ENCODE measurements at regions not wholly inside any gene's neighbourhood (a gene's known extent, or its start where the extent isn't known, plus 50 kb on each side); places are given as distances from the start of the nearest gene placed in this dataset.

DNA sequence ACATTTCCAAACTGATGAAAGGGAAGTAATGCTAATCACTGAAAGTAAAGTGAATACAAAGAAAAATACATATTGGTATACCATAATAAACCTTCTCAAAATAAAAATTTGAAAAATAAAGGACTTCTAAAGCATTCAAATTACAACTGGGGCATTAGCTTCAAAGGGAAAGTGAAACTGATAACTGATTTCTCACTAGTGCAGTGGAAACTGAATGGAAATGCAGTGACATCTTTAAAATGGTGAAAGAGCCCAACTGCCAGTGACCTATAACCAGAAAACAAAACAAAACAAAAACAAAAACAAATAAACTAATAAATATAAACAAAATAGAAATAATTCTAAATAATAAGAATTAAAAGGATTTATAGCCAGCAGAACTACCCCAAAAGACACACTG, 297.5 kb upstream of the GRIN3A start:
- Histone ChIP-seq H3K27ac (ENCODE audit: low read length, poor library complexity, severe bottlenecking) (no peak overlapping the region), H4K91ac (ENCODE audit: low read length) (no peak overlapping the region), H3K9ac (ENCODE audit: low read length) (no peak overlapping the region), H3K14ac (ENCODE audit: low read length in 2 of 2) (no peak overlapping the region), H2BK15ac (ENCODE audit: low read depth, poor library complexity, severe bottlenecking) (no peak overlapping the region), H3K4me2 (ENCODE audit: low read length, poor library complexity, severe bottlenecking) (no peak overlapping the region), H2BK12ac (ENCODE audit: low read length in 2 of 2) (no peak overlapping the region), H3K36me3 (ENCODE audit: control insufficient read depth in 1 of 2, insufficient read depth in 2 of 2, low read depth in 1 of 2, low read length in 2 of 2) (no peaks in the 10 kb centered on the region), H3K4ac (ENCODE audit: low read depth in 1 of 2, low read length in 2 of 2) (no peak overlapping the region), H2BK120ac (ENCODE audit: low read depth, low read length) (no peak overlapping the region), H3K23ac (ENCODE audit: low read length in 2 of 2) (no peak overlapping the region), H2AFZ (ENCODE audit: low read depth, low read length) (no peak overlapping the region), H4K8ac (ENCODE audit: low read length) (no peak overlapping the region), H3K79me1 (replicated peaks; ENCODE audit: low read length, poor library complexity, severe bottlenecking) (no peaks in the 10 kb centered on the region), H2AK5ac (ENCODE audit: low read length, severe bottlenecking) (no peak overlapping the region), H3K27me3 (ENCODE audit: control insufficient read depth in 1 of 2, insufficient read depth in 1 of 2, low read length in 2 of 2) (no peaks in the 10 kb centered on the region), H3K4me3 (ENCODE audit: insufficient read depth in 1 of 2, low read depth in 1 of 2, low read length in 2 of 2) (no peak overlapping the region), H2BK5ac (ENCODE audit: low read depth, low read length, poor library complexity, severe bottlenecking) (no peak overlapping the region), H3K18ac (ENCODE audit: low read depth in 1 of 2, low read length in 2 of 2) (no peak overlapping the region), H3K4me1 (ENCODE audit: control insufficient read depth, insufficient read depth, low read depth, low read length) (no peaks in the 10 kb centered on the region), H3K9me3 (ENCODE audit: control insufficient read depth, low read length) (no peaks in the 10 kb centered on the region)
- no peak for DNase-seq

DNA sequence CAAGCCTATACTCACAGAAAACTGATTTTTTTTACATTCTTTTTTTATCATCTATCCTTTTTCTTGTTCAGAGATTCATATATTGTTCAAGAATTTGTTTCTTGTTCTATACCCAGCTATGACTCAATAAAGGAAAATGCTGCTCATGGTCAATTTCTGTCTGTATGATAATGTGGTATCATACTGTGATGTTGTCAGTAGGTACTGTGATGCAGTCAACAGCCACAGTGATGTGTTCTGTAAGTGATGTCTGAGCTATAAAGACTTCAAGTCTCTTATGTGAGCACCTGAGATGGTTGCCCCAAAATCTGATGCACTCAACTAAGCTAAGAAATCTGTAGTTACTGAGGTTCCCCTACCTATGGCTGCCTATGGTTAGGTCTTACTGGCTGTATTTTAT, 294.2 kb upstream of the GRIN3A start:
- Histone ChIP-seq H4K91ac (ENCODE audit: low read length) (no peak overlapping the region), H3K4me3 (ENCODE audit: insufficient read depth in 1 of 2, low read depth in 1 of 2, low read length in 2 of 2) (no peak overlapping the region), H3K4me1 (ENCODE audit: control insufficient read depth, insufficient read depth, low read depth, low read length) (no peaks in the 10 kb centered on the region), H3K4me2 (ENCODE audit: low read length, poor library complexity, severe bottlenecking) (no peak overlapping the region), H3K79me1 (replicated peaks; ENCODE audit: low read length, poor library complexity, severe bottlenecking) (no peaks in the 10 kb centered on the region), H4K8ac (ENCODE audit: low read length) (no peak overlapping the region), H3K18ac (ENCODE audit: low read depth in 1 of 2, low read length in 2 of 2) (no peak overlapping the region), H3K9me3 (ENCODE audit: control insufficient read depth, low read length) (no peaks in the 10 kb centered on the region), H2AK5ac (ENCODE audit: low read length, severe bottlenecking) (no peak overlapping the region), H3K27me3 (ENCODE audit: control insufficient read depth in 1 of 2, insufficient read depth in 1 of 2, low read length in 2 of 2) (no peaks in the 10 kb centered on the region), H2BK12ac (ENCODE audit: low read length in 2 of 2) (no peak overlapping the region), H3K27ac (ENCODE audit: low read length, poor library complexity, severe bottlenecking) (no peak overlapping the region), H3K23ac (ENCODE audit: low read length in 2 of 2) (no peak overlapping the region), H3K4ac (ENCODE audit: low read depth in 1 of 2, low read length in 2 of 2) (no peak overlapping the region), H2BK15ac (ENCODE audit: low read depth, poor library complexity, severe bottlenecking) (no peak overlapping the region), H2BK120ac (ENCODE audit: low read depth, low read length) (no peak overlapping the region), H2BK5ac (ENCODE audit: low read depth, low read length, poor library complexity, severe bottlenecking) (no peak overlapping the region), H2AFZ (ENCODE audit: low read depth, low read length) (no peak overlapping the region), H3K9ac (ENCODE audit: low read length) (no peak overlapping the region), H3K14ac (ENCODE audit: low read length in 2 of 2) (no peak overlapping the region), H3K36me3 (ENCODE audit: control insufficient read depth in 1 of 2, insufficient read depth in 2 of 2, low read depth in 1 of 2, low read length in 2 of 2) (no peaks in the 10 kb centered on the region)
- DNase-seq, result no peak

GRCh38 chr9:102000956-102001355, 262.5 kb upstream of the GRIN3A start:
- no peak overlapping the region for H3K27ac ChIP-seq (ENCODE audit: low read length, poor library complexity, severe bottlenecking)
- H4K91ac ChIP-seq (ENCODE audit: low read length), result no peak overlapping the region
- H3K4me2 ChIP-seq (ENCODE audit: low read length, poor library complexity, severe bottlenecking), result no peak overlapping the region
- no peaks in the 10 kb centered on the region for H3K79me1 ChIP-seq (replicated peaks; ENCODE audit: low read length, poor library complexity, severe bottlenecking)
- no peak overlapping the region for H3K4ac ChIP-seq (ENCODE audit: low read depth in 1 of 2, low read length in 2 of 2)
- H3K14ac ChIP-seq (ENCODE audit: low read length in 2 of 2), result no peak overlapping the region
- H2AK5ac ChIP-seq (ENCODE audit: low read length, severe bottlenecking), result no peak overlapping the region
- no peak overlapping the region for H2BK12ac ChIP-seq (ENCODE audit: low read length in 2 of 2)
- no peak overlapping the region for H4K8ac ChIP-seq (ENCODE audit: low read length)
- no peak overlapping the region for H2BK120ac ChIP-seq (ENCODE audit: low read depth, low read length)
- WGBS, result 23% methylated on average over 1 of the region's 1 CpG
- H2AFZ ChIP-seq (ENCODE audit: low read depth, low read length), result no peak overlapping the region
- H2BK5ac ChIP-seq (ENCODE audit: low read depth, low read length, poor library complexity, severe bottlenecking), result no peak overlapping the region
- H3K36me3 ChIP-seq (ENCODE audit: control insufficient read depth in 1 of 2, insufficient read depth in 2 of 2, low read depth in 1 of 2, low read length in 2 of 2), result no peaks in the 10 kb centered on the region
- H3K4me3 ChIP-seq (ENCODE audit: insufficient read depth in 1 of 2, low read depth in 1 of 2, low read length in 2 of 2), result no peak overlapping the region
- H3K9me3 ChIP-seq (ENCODE audit: control insufficient read depth, low read length), result peaks cover 4% of the 10 kb centered on the region
- no peaks in the 10 kb centered on the region for H3K27me3 ChIP-seq (ENCODE audit: control insufficient read depth in 1 of 2, insufficient read depth in 1 of 2, low read length in 2 of 2)
- H3K9ac ChIP-seq (ENCODE audit: low read length), result no peak overlapping the region
- no peak overlapping the region for H3K23ac ChIP-seq (ENCODE audit: low read length in 2 of 2)
- H3K4me1 ChIP-seq (ENCODE audit: control insufficient read depth, insufficient read depth, low read depth, low read length), result no peaks in the 10 kb centered on the region
- DNase-seq, result no peak
- H2BK15ac ChIP-seq (ENCODE audit: low read depth, poor library complexity, severe bottlenecking), result no peak overlapping the region
- H3K18ac ChIP-seq (ENCODE audit: low read depth in 1 of 2, low read length in 2 of 2), result no peak overlapping the region

GRCh38 chr9:101999441-101999840, 261.0 kb upstream of the GRIN3A start:
- Histone ChIP-seq H3K18ac (ENCODE audit: low read depth in 1 of 2, low read length in 2 of 2) (no peak overlapping the region), H2BK120ac (ENCODE audit: low read depth, low read length) (no peak overlapping the region), H2BK5ac (ENCODE audit: low read depth, low read length, poor library complexity, severe bottlenecking) (no peak overlapping the region), H3K36me3 (ENCODE audit: control insufficient read depth in 1 of 2, insufficient read depth in 2 of 2, low read depth in 1 of 2, low read length in 2 of 2) (no peaks in the 10 kb centered on the region), H3K14ac (ENCODE audit: low read length in 2 of 2) (no peak overlapping the region), H3K4ac (ENCODE audit: low read depth in 1 of 2, low read length in 2 of 2) (no peak overlapping the region), H4K8ac (ENCODE audit: low read length) (no peak overlapping the region), H3K4me1 (ENCODE audit: control insufficient read depth, insufficient read depth, low read depth, low read length) (no peaks in the 10 kb centered on the region), H2AFZ (ENCODE audit: low read depth, low read length) (no peak overlapping the region), H3K4me3 (ENCODE audit: insufficient read depth in 1 of 2, low read depth in 1 of 2, low read length in 2 of 2) (no peak overlapping the region), H3K4me2 (ENCODE audit: low read length, poor library complexity, severe bottlenecking) (no peak overlapping the region), H3K27ac (ENCODE audit: low read length, poor library complexity, severe bottlenecking) (no peak overlapping the region), H2BK12ac (ENCODE audit: low read length in 2 of 2) (no peak overlapping the region), H3K79me1 (replicated peaks; ENCODE audit: low read length, poor library complexity, severe bottlenecking) (no peaks in the 10 kb centered on the region), H3K23ac (ENCODE audit: low read length in 2 of 2) (no peak overlapping the region), H3K9ac (ENCODE audit: low read length) (no peak overlapping the region), H2AK5ac (ENCODE audit: low read length, severe bottlenecking) (no peak overlapping the region), H3K27me3 (ENCODE audit: control insufficient read depth in 1 of 2, insufficient read depth in 1 of 2, low read length in 2 of 2) (no peaks in the 10 kb centered on the region), H2BK15ac (ENCODE audit: low read depth, poor library complexity, severe bottlenecking) (no peak overlapping the region), H3K9me3 (ENCODE audit: control insufficient read depth, low read length) (peaks cover 4% of the 10 kb centered on the region), H4K91ac (ENCODE audit: low read length) (no peak overlapping the region)
- no peak for DNase-seq
- 89% methylated on average over 1 of the region's 1 CpG for WGBS
